ENCODE measurements at regions not wholly inside any gene's neighbourhood (a gene's known extent, or its start where the extent isn't known, plus 50 kb on each side); places are given as distances from the start of the nearest gene placed in this dataset.

- Mint-ChIP-seq H3K27me3 (ENCODE audit: low read depth) (peaks cover 5% of the 10 kb centered on the region), H3K36me3 (ENCODE audit: low read depth) (no peaks in the 10 kb centered on the region), H3K4me1 (ENCODE audit: low read depth) (no peaks in the 10 kb centered on the region), H3K27ac (no peak overlapping the region), H3K4me3 (no peak overlapping the region), H3K9me3 (no peaks in the 10 kb centered on the region)
These were observed 783.6 kb upstream of the ZEB2 start for GRCh38 chr2:145303536-145303935.

GRCh38 chr2:145302886-145303285 lies 783.0 kb upstream of the ZEB2 start:
- Mint-ChIP-seq H3K4me3 (no peak overlapping the region), H3K4me1 (ENCODE audit: low read depth) (no peaks in the 10 kb centered on the region), H3K27me3 (ENCODE audit: low read depth) (peaks cover 5% of the 10 kb centered on the region), H3K27ac (no peak overlapping the region), H3K9me3 (no peaks in the 10 kb centered on the region), H3K36me3 (ENCODE audit: low read depth) (no peaks in the 10 kb centered on the region)

- Mint-ChIP-seq H3K4me3 (no peak overlapping the region), H3K27me3 (ENCODE audit: low read depth) (peaks cover 5% of the 10 kb centered on the region), H3K36me3 (ENCODE audit: low read depth) (no peaks in the 10 kb centered on the region), H3K9me3 (no peaks in the 10 kb centered on the region), H3K4me1 (ENCODE audit: low read depth) (no peaks in the 10 kb centered on the region), H3K27ac (no peak overlapping the region)
These were observed 782.5 kb upstream of the ZEB2 start for GRCh38 chr2:145302451-145302850.

GRCh38 chr2:145299368-145299767 lies 779.4 kb upstream of the ZEB2 start:
- Mint-ChIP-seq H3K27ac (no peak overlapping the region), H3K4me3 (no peak overlapping the region), H3K36me3 (ENCODE audit: low read depth) (no peaks in the 10 kb centered on the region), H3K27me3 (ENCODE audit: low read depth) (peaks cover 10% of the 10 kb centered on the region), H3K9me3 (no peaks in the 10 kb centered on the region), H3K4me1 (ENCODE audit: low read depth) (no peaks in the 10 kb centered on the region)

DNA sequence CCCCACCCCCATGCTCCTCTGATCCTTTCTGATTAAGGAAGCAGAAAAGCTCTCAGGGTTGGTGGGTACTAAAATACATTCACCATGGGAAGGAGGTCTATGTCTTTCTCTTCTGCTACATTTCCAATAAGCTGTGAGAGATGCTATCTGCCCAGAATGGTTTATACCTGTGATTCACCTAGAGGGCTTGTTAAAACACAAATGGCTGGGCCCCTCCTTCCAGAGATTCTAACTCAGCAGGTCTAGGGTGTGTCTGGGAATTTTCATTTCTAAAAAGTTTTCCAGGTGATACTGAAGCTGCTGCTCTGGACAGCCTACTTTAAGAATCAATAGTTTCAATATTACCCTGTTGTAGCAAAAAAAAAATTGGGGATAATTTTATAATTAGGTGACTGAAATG lies 772.2 kb upstream of the ZEB2 start:
- no peak overlapping the region for H3K27ac Mint-ChIP-seq

DNA sequence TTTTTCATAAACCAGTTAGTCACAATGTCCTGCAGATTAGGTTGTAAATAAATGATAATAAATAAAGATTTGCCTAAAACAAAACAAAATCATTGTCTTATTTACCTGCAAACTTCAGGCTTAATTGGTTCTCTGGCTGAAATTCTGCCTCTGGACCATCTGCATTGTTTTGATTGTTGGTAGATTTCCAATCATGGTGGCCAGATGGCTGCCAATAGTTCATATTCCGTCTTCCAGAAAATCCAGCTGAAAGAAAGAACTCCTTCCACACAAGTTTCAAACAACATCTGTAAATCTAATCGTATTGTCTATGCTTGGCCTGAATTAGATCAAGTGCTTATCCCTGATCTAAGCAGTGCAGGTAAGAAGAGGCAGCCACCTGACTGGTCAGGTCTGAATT lies 771.1 kb upstream of the ZEB2 start:
- Mint-ChIP-seq H3K27ac (no peak overlapping the region), H3K4me1 (ENCODE audit: low read depth) (no peaks in the 10 kb centered on the region), H3K36me3 (ENCODE audit: low read depth) (no peaks in the 10 kb centered on the region)

More for the DNA sequence above, 772.2 kb upstream of the ZEB2 start:
- Mint-ChIP-seq H3K27me3 (ENCODE audit: low read depth) (peaks cover 12% of the 10 kb centered on the region), H3K36me3 (ENCODE audit: low read depth) (no peaks in the 10 kb centered on the region), H3K4me3 (no peak overlapping the region), H3K9me3 (no peaks in the 10 kb centered on the region), H3K4me1 (ENCODE audit: low read depth) (no peaks in the 10 kb centered on the region)

DNA sequence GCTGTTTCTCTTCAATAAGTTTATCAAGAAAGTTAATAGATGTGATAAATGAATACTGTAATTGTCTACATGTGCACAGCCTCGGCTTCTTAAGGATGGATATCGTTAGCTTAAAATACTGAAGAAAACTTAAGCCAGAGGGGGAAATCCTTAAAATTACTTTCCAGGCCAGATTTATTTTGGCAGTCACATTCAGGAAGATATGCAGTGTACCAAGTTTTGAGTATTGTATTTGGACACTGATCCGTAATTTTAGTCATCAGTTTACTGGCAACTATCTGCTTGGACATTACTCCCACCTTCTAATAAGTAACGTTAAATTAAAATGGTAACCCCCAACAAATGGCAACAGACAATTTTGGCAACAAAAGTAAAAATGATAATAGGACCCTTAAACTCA lies 770.0 kb upstream of the ZEB2 start:
- Mint-ChIP-seq H3K27me3 (ENCODE audit: low read depth) (peaks cover 20% of the 10 kb centered on the region), H3K9me3 (no peaks in the 10 kb centered on the region), H3K27ac (no peak overlapping the region), H3K36me3 (ENCODE audit: low read depth) (no peaks in the 10 kb centered on the region), H3K4me1 (ENCODE audit: low read depth) (no peaks in the 10 kb centered on the region), H3K4me3 (no peak overlapping the region)

More for the DNA sequence above, 771.1 kb upstream of the ZEB2 start:
- Mint-ChIP-seq H3K9me3 (no peaks in the 10 kb centered on the region), H3K27me3 (ENCODE audit: low read depth) (peaks cover 13% of the 10 kb centered on the region), H3K4me3 (no peak overlapping the region)

DNA sequence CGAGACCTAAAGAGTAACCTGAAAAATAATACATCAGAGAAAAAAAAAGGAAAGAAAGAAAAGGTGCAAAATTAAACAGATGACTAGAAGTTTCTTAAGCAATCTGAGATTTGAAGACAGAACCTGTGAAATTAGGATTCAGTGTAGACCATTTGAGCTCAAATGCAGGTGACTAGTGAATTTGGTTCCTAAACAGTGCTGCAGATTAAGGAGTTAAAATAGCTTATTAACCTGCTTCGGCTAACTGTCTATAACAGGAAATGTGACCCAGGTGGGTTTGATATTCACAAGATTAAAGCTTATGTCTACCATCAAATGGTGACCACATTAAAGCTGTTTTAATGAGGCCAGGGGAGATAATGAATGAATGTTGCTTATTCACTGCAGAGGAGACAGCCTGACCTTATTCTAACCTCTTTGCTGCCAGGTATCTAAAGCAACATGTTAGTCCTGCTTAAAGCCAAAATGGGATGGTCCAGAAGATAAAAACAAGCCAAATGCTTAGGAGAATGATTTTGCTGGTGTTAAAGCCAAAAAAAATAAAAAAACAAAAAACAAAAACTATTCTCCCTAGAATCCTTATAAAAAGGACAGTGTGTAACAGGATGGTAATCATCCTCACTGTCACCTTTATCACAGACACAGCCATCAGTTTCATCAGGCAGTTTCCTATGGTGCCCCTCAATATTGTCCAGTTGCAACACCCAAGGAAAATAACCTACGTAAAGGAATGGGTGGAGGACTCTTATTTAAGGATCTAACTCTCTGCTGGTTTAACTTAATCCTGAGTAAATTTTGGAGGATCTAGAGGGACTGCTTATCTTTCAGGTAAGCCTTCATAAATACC lies 769.0 kb upstream of the ZEB2 start:
- no peaks in the 10 kb centered on the region for H3K9me3 Mint-ChIP-seq
- H3K27ac Mint-ChIP-seq: no peak overlapping the region
- H3K4me3 Mint-ChIP-seq: no peak overlapping the region
- H3K36me3 Mint-ChIP-seq (ENCODE audit: low read depth): no peaks in the 10 kb centered on the region
- no peaks in the 10 kb centered on the region for H3K4me1 Mint-ChIP-seq (ENCODE audit: low read depth)
- peaks cover 20% of the 10 kb centered on the region for H3K27me3 Mint-ChIP-seq (ENCODE audit: low read depth)

DNA sequence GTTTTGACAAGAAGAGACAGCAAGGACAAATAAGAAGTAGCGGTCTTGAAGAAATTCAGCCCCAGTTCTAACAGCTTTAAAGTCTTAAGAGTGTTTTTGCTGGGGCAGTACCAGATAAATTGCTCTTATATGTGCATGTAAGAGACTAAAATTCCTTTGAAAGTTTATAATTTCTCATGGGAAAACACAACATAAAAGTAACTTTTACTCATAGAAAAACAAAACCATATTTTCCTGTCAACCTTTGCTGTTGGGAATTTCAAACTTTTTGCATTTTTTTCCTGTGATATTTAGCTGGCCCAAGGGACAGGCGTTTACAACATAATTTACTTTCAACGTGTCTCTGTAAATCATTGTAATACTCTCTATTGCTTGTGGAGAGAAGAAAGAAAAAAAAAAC lies 767.8 kb upstream of the ZEB2 start:
- Mint-ChIP-seq H3K36me3 (ENCODE audit: low read depth) (no peaks in the 10 kb centered on the region), H3K4me3 (no peak overlapping the region), H3K27me3 (ENCODE audit: low read depth) (peaks cover 20% of the 10 kb centered on the region), H3K4me1 (ENCODE audit: low read depth) (no peaks in the 10 kb centered on the region), H3K27ac (no peak overlapping the region), H3K9me3 (no peaks in the 10 kb centered on the region)

DNA sequence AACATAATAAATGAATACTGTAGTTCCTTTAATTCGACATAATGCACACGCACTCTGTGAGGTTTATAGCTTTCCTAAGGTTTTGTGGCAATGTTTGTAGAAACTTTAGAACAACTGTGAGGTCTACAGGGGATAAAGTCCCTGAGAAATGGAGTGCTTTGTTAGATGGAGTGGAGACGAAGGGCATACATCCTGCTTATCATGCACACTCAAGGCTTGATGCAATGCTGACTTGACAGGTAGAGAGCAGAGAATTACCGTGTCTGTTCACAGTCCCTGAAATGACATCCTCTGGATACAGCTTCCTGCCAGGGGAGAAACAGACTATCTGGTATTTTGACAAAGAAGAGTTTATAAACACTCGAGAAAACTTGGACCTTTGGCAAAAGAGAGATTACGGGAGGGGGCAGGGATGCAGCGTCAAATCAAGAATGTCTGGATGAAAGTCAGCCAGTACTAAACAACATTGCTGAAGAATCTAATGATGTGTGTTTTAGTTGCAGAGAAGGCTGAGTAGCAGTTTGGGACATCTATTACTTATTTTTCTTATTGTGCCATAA lies 766.9 kb upstream of the ZEB2 start:
- H3K4me3 Mint-ChIP-seq: no peak overlapping the region
- H3K9me3 Mint-ChIP-seq: no peaks in the 10 kb centered on the region
- H3K27me3 Mint-ChIP-seq (ENCODE audit: low read depth): peaks cover 20% of the 10 kb centered on the region

GRCh38 chr2:145284551-145284950 lies 764.6 kb upstream of the ZEB2 start:
- H3K4me3 Mint-ChIP-seq: no peak overlapping the region
- peaks cover 20% of the 10 kb centered on the region for H3K27me3 Mint-ChIP-seq (ENCODE audit: low read depth)
- H3K27ac Mint-ChIP-seq: no peak overlapping the region
- H3K4me1 Mint-ChIP-seq (ENCODE audit: low read depth): no peaks in the 10 kb centered on the region
- H3K36me3 Mint-ChIP-seq (ENCODE audit: low read depth): no peaks in the 10 kb centered on the region
- no peaks in the 10 kb centered on the region for H3K9me3 Mint-ChIP-seq

More for the DNA sequence above, 766.9 kb upstream of the ZEB2 start:
- no peaks in the 10 kb centered on the region for H3K4me1 Mint-ChIP-seq (ENCODE audit: low read depth)
- H3K36me3 Mint-ChIP-seq (ENCODE audit: low read depth): no peaks in the 10 kb centered on the region
- H3K27ac Mint-ChIP-seq: no peak overlapping the region

DNA sequence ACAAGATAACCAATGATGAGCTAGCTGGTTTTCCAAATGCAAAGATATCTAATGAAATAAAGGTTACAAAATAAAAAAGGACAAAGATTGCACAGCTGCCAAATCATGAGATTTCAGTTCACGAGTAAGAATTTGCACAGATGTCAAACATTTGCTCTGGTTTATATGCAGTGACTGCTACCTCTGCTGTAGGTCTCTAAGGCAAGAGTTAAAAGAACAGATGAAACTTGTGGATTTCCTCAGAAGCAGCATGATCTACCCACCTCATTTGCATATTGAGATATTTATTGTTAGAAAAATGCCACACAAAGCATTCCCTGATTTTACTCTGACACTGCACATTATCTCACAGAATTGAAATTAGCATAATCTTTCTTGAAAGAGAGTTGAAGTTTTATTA lies 763.2 kb upstream of the ZEB2 start:
- Mint-ChIP-seq H3K4me3 (no peak overlapping the region), H3K36me3 (ENCODE audit: low read depth) (no peaks in the 10 kb centered on the region), H3K4me1 (ENCODE audit: low read depth) (no peaks in the 10 kb centered on the region), H3K9me3 (no peaks in the 10 kb centered on the region), H3K27me3 (ENCODE audit: low read depth) (peaks cover 14% of the 10 kb centered on the region), H3K27ac (no peak overlapping the region)

GRCh38 chr2:145277922-145278321 lies 758.0 kb upstream of the ZEB2 start:
- Mint-ChIP-seq H3K36me3 (ENCODE audit: low read depth) (no peaks in the 10 kb centered on the region), H3K9me3 (peaks cover 3% of the 10 kb centered on the region), H3K4me1 (ENCODE audit: low read depth) (no peaks in the 10 kb centered on the region), H3K4me3 (no peak overlapping the region), H3K27me3 (ENCODE audit: low read depth) (peaks cover 5% of the 10 kb centered on the region), H3K27ac (no peak overlapping the region)

DNA sequence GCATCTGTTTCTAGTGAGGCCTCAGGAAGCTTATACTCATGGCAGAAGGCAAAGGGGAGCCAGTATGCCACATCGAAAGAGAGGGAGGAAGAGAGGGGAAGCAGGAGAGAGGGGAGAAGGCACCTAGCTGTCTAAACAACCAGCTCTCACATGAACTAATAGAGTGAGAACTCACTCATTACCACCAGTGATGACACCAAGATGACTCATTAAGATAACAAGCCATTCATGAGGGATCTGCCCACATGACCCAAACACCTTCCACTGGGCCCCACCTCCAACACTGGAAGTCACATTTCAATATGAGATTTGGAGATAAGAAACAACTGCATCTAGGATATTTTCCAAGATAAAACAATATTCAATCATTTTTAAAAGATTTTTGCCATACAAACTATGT lies 753.9 kb upstream of the ZEB2 start:
- Mint-ChIP-seq H3K4me3 (no peak overlapping the region), H3K9me3 (peaks cover 3% of the 10 kb centered on the region), H3K4me1 (ENCODE audit: low read depth) (no peaks in the 10 kb centered on the region), H3K36me3 (ENCODE audit: low read depth) (no peaks in the 10 kb centered on the region), H3K27ac (no peak overlapping the region), H3K27me3 (ENCODE audit: low read depth) (peaks cover 5% of the 10 kb centered on the region)

GRCh38 chr2:145268931-145269330 lies 749.0 kb upstream of the ZEB2 start:
- Mint-ChIP-seq H3K27me3 (ENCODE audit: low read depth) (peaks cover 12% of the 10 kb centered on the region), H3K4me3 (no peak overlapping the region), H3K4me1 (ENCODE audit: low read depth) (no peaks in the 10 kb centered on the region), H3K9me3 (no peaks in the 10 kb centered on the region), H3K36me3 (ENCODE audit: low read depth) (no peaks in the 10 kb centered on the region), H3K27ac (no peak overlapping the region)

Data from T-helper 1 cell treated with Interleukin-12 subunit alpha and Interleukin-12 subunit beta and Interleukin-4 antibody, amounts not matched to agents 30 μg/mL and 1 μg/mL, for 36 hours (primary cell).